NCI-H510A treated with DMSO at 0.1 percent for 48 hours (cell line): ENCODE measurements at regions not wholly inside any gene's neighbourhood (a gene's known extent, or its start where the extent isn't known, plus 50 kb on each side); places are given as distances from the start of the nearest gene placed in this dataset.

ENCODE experiments used
- DNase-seq: peaks from one replicate; lab custom pipeline; 2025; lab: John Stamatoyannopoulos, UW

DNA sequence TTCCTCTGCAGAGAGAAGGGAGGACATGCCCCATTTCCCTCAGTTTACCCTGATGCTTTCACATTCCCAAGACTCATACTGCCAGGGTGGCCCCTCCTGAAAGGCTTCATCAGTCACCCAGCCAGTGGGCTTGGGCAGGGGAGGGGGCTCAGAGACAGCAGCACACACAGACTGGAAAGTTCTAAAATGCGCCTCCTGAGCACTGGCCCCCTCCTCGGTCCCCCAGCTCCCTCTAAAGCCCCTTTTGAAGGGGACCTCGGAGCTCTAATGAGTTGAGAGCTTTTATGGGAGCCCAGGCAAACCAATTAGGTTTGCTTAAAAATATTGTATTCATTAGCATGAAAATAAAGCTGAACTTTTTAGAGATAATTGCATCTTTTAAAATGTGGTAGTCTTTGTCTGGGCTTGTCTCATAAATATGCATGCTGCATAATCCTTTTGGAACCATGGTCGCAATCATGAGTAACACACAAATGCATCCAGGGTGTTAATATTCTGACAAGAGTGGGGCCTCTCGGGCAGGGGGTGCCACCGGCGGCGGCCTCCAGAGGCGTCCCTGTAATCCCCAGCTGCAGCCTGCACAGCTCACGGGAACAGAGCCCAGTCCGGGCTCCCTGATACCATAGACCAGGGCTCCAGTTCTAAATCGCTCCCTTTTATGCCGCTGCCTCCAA, 78.5 kb downstream of the RPLP1 start:
- DNase-seq: no peak

DNA sequence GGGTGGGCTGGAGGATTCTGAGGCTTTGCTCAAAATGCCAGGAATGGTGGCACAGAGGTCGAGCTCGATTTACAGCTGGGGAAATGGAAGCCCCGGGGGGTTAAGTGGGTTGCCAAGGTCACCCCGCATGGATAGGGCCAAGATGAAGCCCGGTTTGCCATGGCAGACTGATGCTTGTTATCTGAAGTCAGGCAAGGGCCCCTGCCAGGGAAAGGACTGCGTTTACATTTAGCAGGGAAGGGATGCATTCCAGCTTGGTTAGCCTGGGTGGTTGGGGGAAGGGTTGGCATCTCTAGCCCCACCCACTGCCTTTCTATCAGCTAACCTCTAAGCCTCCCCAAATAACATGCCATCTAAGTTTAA, 79.0 kb downstream of the RPLP1 start:
- no peak for DNase-seq

- no peak for DNase-seq
Measured at GRCh38 chr15:69532066-69532465, 79.4 kb downstream of the RPLP1 start.

GRCh38 chr15:69532856-69533255, 80.2 kb downstream of the RPLP1 start:
- no peak for DNase-seq

DNA sequence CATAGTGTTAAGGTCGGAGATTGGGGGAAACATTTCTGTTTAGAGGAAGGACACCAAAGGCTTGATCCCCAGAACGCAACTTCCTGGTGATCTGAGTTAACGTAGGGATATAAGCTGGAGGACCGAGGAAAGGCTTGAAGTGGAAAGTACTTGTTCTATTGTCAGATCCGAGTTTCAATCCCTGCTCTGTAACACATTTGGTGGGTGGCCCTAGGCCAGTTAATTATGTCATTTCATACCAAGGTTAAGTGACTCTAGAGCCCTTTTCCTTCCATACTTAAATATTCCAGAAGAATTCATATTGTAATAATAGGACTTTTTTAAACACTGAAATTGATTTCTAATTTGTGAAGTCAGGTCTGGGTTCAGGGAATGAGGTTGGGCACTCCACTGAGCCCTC, 80.9 kb downstream of the RPLP1 start:
- no peak for DNase-seq

- no peak for DNase-seq
Measured at GRCh38 chr15:69535101-69535638, 82.6 kb downstream of the RPLP1 start.

- no peak for DNase-seq
Measured at GRCh38 chr15:69535998-69536397, 83.4 kb downstream of the RPLP1 start.

GRCh38 chr15:69536726-69537512, 84.3 kb downstream of the RPLP1 start:
- no peak for DNase-seq

GRCh38 chr15:69537901-69538300, 85.3 kb downstream of the RPLP1 start:
- no peak for DNase-seq

DNA sequence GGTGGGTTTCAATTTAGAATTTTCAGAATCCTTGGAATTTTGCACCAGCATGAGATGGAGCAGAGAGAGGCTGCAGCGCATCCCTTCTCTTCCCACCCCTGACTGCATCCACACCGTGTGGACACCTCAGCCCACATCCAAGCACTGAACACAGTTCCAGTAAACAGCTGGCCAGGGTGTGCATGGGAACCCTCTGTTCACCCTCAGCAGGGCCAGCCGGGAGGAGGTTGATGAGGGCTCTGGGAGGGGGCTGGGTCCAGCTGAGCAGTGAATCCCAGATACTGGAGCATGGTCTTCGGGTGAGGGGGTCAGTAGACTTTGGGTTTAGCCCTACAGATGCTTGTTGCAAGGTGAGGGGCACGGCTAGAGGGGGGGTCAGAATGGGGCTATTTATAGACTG, 85.8 kb downstream of the RPLP1 start:
- DNase-seq: no peak

DNA sequence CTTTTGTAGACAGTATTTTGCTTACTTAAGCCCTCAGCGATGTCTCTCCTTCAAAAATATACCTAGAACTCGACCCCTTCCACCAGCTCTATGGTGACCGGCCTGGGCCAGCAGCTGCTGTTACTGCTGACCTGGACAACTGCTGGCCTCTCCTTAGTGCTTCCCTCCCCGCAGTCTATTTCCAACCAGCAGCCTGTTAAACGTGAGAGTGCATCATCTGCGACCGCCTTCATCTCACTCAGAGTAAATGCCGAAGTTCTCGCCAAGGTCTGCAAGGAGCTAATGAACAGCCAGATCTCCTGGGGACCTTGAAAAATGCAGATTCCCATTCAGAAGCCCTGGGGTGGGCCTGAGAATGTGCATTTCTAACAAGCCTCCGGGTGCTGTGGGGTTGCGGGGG, 86.7 kb downstream of the RPLP1 start:
- no peak for DNase-seq

DNA sequence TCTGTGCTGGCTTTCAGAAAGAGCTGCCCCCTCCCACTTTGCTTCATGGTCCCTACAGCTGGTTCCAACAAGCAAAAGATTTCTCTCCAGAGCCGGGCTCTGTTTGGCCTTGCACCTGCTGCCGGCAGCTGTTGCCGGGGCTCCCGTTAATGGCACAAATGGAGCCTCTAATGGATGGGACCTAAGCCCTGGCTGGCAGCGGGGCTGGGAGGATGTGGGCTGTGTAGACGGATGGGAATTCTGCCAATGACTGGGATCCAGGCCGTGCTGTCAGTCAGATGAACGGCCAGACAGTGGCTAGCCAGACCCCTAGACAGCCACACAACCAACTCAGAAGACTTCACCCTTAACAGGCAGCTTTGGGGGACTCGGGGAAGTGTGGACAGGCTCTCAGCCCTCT, 88.0 kb downstream of the RPLP1 start:
- DNase-seq: peak; percentile 19

DNA sequence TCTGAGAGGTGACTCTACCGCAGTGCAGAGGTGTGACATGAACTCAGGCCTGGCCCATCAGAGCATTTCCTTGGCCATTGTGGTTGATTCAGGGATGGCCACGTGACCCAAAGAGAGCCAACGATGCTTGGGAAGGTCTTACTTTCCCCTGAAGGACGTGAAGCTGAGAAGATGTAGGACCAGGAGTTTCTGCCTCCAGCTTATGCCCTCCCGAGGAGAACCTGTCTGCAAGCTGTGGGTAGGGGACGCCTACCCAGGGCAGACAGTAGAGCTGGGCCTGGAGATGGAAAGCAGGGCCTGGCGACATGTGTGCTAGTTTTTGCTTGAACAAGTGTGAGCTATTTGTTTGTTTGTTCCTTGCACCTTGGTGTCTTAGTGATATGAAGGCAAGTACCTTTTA, 89.4 kb downstream of the RPLP1 start:
- DNase-seq: no peak

DNA sequence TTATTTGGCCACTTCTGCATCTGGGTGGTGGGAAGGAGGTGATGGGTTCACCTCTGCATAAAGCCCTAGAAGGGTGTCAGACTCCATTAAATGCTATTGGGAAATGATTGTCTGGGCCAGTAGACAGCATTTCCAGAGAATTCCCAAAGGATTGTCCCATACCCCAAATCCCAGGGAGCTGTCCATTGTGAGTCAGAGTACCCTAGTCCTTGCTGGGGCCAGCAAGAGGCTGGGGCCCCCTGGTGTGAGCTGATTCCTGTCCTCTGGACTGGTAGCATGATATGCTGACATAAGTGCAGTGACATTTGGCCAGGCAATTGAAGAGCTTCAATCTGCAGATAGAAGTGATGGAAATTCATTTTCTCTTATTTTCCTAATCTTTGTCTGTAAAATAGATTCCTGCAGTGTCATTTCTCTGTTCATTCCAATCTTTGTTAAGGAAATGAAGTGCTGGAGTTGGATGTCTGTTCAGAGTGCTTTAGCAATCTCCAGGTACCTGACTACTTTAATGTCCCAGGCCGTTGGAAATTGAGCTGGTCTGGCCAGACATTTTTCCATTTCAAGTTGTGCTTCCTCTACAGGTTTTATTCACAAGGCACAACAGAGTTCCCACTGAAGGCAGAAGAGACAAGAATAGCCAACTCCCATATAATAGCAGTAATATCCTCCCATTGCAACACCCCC, 91.2 kb downstream of the RPLP1 start:
- DNase-seq: no peak

DNA sequence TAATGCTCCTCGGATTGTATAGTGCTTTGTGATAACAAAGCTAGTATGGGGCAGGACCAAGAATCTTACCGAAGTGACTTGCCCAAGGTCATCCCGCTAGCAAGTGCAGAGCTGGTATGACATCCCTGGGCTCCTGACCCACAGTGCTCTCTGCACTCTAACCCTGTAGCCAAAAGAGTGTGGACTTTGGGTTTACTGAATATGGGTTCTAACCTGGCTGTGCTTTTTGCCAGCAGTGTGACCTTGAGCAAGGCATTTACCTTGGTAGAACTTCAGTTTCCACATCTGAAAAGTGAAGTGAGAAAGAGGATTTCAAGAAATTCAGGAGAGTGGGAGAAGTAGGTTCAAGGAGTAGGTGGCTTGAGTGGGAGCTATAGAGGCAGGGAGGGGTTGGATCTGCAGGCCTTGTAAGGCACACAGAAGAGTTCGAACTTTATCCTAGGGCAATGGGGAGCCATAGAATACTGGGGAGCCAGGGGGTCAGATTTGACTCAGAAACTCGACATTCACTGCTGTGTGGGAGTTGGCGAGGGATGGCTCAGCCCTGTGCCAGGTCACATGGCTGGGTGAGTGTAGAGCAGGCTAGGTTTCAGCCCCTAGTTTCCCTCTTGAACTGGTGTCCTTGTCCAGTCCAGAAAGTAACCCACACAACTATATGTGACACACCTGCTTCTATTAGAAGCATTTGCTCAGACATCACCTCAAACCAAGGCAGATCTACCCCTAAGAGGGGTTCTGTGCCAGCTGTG, 91.9 kb downstream of the RPLP1 start:
- no peak for DNase-seq

DNA sequence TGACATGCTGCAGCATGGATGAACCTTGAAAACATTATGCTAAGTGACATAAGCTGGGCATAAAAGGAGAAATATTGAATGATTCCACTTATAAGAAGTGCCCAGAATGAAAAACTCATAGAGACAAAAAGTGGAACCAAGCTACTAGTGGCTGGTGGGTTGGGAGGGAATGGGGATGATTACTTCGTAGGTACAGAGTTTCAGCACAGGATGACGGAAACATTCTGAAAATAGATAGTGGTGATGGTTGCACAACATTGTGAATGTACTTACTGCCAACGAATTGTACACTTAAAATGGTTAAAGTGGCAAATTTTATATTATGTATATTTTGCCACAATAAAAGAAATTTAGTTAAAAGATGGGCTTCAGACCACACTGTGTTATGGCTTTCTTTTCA, 93.6 kb downstream of the RPLP1 start:
- no peak for DNase-seq

- no peak for DNase-seq
Measured at GRCh38 chr15:69548395-69549180, 96.0 kb downstream of the RPLP1 start.

DNA sequence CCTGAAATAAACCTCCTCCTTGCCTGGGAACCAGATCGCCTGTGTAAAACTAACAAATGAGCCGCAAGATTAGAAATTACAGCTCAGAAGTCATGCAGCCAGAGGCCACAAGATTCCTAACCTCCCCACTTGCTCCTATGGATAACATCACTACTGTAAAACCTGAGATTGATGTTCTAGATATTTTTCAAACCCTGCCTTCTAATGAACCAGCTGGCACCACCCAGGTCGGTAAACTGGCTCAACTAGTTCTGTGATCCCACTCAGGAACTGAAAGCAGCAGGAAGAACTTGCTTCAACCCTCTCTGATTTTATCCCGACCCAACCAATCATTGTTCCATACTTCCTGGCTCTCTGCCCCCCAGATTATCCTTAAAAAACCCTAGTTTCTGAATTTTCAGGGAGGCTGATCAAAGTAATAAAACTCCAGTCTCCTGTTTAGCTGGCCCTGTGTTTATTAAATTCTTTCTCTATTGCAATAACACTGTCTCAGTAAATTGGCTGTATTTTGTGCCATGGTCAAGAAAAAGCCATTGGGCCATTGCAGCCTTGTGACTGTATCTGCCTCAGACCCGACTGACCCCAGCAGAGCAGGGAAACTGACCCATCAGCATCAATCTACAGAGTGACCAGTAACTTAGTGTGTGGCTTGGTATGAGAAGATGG, 98.9 kb downstream of the RPLP1 start:
- DNase-seq: no peak

DNA sequence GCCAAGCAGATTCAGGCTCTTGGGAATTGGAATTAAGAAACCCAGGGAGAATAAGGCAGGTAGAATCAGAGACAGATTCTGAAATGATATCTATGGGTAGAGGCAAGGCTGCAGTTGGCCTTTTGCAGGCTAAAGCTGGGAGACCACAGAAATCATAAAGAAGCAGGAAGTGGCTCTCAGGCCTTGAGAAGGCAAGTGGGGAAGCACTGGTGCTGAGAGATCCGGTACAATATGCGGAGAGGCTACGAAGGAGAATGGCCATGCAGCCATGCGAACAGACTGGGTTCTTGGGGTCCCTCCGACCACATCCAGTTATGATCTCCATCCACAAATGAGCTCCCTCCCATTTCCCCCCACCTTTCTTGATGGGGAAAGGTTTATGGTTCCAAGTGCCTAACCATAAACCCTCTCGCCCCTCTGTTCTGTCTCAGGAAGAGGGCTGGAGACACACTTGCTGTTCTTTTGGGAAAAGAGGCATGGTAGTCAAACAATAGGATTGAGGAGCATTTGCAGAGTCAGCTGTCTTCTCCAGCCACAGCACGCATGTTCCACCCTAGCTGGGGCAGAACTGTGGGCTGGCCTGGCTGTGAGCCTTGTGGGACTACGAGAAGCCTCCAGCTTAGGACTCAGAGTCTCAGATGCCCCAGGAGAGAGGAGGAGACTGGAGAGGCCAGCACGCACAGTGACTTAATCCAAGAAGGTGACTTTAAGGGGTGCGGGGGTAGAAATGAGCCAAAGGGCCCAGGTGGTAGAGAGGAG, 99.6 kb downstream of the RPLP1 start:
- no peak for DNase-seq

DNA sequence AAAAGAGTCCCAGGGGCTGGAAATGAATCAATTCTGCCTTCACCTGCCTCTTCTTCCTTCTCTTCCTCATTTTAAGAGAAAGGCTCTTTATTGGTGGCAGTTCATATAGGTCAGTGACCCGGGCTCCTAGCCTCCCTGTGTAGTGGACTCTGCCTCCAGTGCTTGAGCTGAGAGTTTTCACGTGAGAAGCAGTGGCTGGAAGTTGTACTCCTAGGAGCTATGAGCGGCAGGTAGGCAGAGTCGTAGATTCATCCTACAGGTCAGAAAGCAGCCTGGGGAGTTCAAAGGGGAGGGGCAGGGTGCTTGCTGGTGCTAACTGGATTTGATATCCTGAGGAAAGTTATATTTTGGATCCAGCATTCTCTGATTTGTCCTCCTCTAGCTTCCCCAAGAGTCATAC, 101.1 kb downstream of the RPLP1 start:
- DNase-seq: no peak
